ENCODE measurements at regions not wholly inside any gene's neighbourhood (a gene's known extent, or its start where the extent isn't known, plus 50 kb on each side); places are given as distances from the start of the nearest gene placed in this dataset.

DNA sequence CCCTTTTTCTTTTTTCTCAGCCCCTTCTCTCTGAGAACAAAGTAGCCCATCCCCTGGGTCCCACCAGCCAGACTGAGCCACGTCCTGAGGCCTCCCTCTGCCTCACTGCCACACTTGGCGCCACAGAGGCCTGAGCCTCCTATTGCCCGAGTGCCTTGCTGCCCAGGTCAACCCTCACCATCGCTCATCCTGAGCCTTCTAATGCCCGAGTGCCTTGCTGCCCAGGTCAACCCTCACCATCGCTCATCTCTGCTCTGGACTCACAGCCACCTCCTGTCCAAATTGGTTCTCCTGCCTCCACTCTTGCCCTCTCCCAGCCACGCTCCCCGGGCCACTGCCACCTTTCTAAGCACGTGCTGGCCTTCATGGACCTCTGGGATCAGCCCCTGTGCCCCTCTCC lies 53.2 kb upstream of the SMNDC1 start:
- no peaks in the 10 kb centered on the region for H3K27me3 ChIP-seq (ENCODE audit: insufficient read depth, low read depth)
- H3K9ac ChIP-seq, result peak overlapping the region; percentile 62; the same call in 1 of the 2 replicates
- TF ChIP-seq, protein P1, sequence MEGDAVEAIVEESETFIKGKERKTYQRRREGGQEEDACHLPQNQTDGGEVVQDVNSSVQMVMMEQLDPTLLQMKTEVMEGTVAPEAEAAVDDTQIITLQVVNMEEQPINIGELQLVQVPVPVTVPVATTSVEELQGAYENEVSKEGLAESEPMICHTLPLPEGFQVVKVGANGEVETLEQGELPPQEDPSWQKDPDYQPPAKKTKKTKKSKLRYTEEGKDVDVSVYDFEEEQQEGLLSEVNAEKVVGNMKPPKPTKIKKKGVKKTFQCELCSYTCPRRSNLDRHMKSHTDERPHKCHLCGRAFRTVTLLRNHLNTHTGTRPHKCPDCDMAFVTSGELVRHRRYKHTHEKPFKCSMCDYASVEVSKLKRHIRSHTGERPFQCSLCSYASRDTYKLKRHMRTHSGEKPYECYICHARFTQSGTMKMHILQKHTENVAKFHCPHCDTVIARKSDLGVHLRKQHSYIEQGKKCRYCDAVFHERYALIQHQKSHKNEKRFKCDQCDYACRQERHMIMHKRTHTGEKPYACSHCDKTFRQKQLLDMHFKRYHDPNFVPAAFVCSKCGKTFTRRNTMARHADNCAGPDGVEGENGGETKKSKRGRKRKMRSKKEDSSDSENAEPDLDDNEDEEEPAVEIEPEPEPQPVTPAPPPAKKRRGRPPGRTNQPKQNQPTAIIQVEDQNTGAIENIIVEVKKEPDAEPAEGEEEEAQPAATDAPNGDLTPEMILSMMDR (conservative IDR thresholded peaks at IDR 0.05; ENCODE audit: low read depth, low read length), result no peak
- H3K27ac ChIP-seq, result peak overlapping the region; percentile 84; the same call in 1 of the 2 replicates
- no peaks in the 10 kb centered on the region for H4K20me1 ChIP-seq (ENCODE audit: insufficient read depth)
- H3K4me3 ChIP-seq (IDR thresholded peaks at IDR 0.05; ENCODE audit: insufficient read depth, low read depth, low read length), result no peak overlapping the region
- no peaks in the 10 kb centered on the region for H3K36me3 ChIP-seq (ENCODE audit: insufficient read depth)
- peak overlapping the region; percentile 18; the same call in 1 of the 2 replicates for H2AFZ ChIP-seq (ENCODE audit: low read depth)
- peak overlapping the region; percentile 99 for H3K4me2 ChIP-seq
- H3K4me1 ChIP-seq (ENCODE audit: low read depth, poor library complexity, severe bottlenecking), result peaks cover 82% of the 10 kb centered on the region
- H3K79me2 ChIP-seq (ENCODE audit: insufficient read depth, low read depth), result no peaks in the 10 kb centered on the region

GRCh38 chr10:110358278-110358677 lies 53.6 kb upstream of the SMNDC1 start:
- H3K9ac ChIP-seq, result no peak overlapping the region; the same call in 1 of the 2 replicates
- H3K27ac ChIP-seq, result peak overlapping the region; percentile 84; the same call in 1 of the 2 replicates

DNA sequence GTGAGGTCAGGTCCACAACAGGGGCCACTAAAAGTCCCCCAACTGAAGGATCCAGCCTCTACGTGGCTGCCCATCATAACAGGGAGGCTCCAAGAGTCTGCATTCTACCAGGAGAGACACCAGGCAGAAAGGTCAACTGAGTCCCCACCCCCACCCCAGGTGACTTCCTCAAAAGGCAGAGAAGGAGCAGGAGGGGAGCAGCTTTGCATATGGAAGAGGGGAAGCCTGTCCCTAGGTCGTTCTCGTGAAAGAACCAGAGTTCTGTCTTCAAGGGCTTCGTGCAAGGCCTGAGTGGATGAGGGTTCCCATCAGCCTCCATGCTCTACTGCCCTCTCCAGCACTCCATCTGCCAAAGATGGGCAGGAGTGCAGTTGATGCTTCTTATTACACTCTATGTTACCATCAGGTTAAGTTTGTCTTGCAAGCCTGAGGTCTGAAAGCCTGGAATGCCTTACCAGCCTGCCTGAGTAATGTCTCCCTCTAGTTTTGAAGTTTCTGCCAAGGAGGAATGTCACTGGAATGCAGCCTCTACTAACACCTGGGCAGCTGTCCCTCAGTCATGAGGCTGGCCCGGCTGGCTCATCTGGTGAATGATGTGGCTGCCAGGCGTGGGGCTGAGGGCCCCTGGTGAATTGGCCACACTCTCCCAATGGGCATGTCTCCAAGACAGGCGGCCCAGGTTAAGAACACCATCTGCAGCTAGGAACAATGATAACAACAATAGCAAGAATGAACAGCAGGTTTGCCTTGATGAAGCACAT lies 54.3 kb upstream of the SMNDC1 start:
- Histone ChIP-seq H3K4me3 (IDR thresholded peaks at IDR 0.05; ENCODE audit: insufficient read depth, low read depth, low read length) (no peak overlapping the region), H3K4me1 (ENCODE audit: low read depth, poor library complexity, severe bottlenecking) (peaks cover 70% of the 10 kb centered on the region), H2AFZ (ENCODE audit: low read depth) (no peak overlapping the region), H3K36me3 (ENCODE audit: insufficient read depth) (no peaks in the 10 kb centered on the region), H3K9ac (no peak overlapping the region), H3K27me3 (ENCODE audit: insufficient read depth, low read depth) (no peaks in the 10 kb centered on the region), H3K4me2 (peak overlapping the region; percentile 99), H3K27ac (no peak overlapping the region), H3K79me2 (ENCODE audit: insufficient read depth, low read depth) (no peaks in the 10 kb centered on the region), H4K20me1 (ENCODE audit: insufficient read depth) (no peaks in the 10 kb centered on the region)
- TF ChIP-seq, protein P1 (conservative IDR thresholded peaks at IDR 0.05; ENCODE audit: low read depth, low read length), result no peak

More at GRCh38 chr10:110358278-110358677, 53.6 kb upstream of the SMNDC1 start:
- Histone ChIP-seq H4K20me1 (ENCODE audit: insufficient read depth) (no peaks in the 10 kb centered on the region), H3K4me2 (peak overlapping the region; percentile 99), H2AFZ (ENCODE audit: low read depth) (peak overlapping the region; percentile 18; the same call in 1 of the 2 replicates), H3K27me3 (ENCODE audit: insufficient read depth, low read depth) (no peaks in the 10 kb centered on the region), H3K79me2 (ENCODE audit: insufficient read depth, low read depth) (no peaks in the 10 kb centered on the region), H3K36me3 (ENCODE audit: insufficient read depth) (no peaks in the 10 kb centered on the region), H3K4me3 (IDR thresholded peaks at IDR 0.05; ENCODE audit: insufficient read depth, low read depth, low read length) (no peak overlapping the region), H3K4me1 (ENCODE audit: low read depth, poor library complexity, severe bottlenecking) (peaks cover 78% of the 10 kb centered on the region)
- TF ChIP-seq, protein P1 (conservative IDR thresholded peaks at IDR 0.05; ENCODE audit: low read depth, low read length), result no peak

DNA sequence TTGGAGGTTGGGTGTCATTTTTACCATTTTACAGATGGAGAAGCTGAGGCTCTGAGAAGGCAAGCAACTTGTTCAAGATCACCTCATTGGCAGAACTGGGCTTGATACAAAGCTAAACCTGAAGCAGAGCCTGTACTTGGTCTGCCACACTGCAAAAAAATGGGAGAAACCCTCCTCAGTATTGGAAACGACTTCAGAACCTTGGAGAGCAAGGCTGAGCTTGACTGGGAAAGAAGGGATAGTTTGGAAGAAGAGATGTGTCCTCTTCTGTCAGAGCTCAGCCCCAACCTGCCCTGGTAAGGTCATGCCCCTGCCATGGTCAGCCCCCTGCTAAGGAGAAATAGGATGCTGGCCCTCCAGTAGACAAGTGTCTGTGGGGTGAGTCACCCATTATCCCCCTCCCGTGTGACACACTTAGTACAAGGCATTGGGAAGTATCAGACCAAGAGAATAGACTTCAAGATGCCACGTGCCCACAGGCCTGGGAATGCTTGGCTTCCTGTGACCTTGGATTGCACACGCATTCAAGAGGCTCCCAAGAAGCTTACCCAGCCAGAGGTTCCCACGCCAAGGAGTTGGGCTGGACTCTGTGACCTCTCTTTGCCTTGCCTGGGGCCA lies 56.2 kb upstream of the SMNDC1 start:
- H3K4me1 ChIP-seq (ENCODE audit: low read depth, poor library complexity, severe bottlenecking), result peaks cover 59% of the 10 kb centered on the region
- H3K9ac ChIP-seq, result no peak overlapping the region
- no peak overlapping the region for H3K27ac ChIP-seq
- H3K36me3 ChIP-seq (ENCODE audit: insufficient read depth), result no peaks in the 10 kb centered on the region
- H3K27me3 ChIP-seq (ENCODE audit: insufficient read depth, low read depth), result no peaks in the 10 kb centered on the region
- H2AFZ ChIP-seq (ENCODE audit: low read depth), result no peak overlapping the region
- H4K20me1 ChIP-seq (ENCODE audit: insufficient read depth), result no peaks in the 10 kb centered on the region
- TF ChIP-seq, protein P1 (conservative IDR thresholded peaks at IDR 0.05; ENCODE audit: low read depth, low read length), result no peak
- H3K4me3 ChIP-seq (IDR thresholded peaks at IDR 0.05; ENCODE audit: insufficient read depth, low read depth, low read length), result no peak overlapping the region
- H3K79me2 ChIP-seq (ENCODE audit: insufficient read depth, low read depth), result no peaks in the 10 kb centered on the region
- H3K4me2 ChIP-seq, result no peak overlapping the region
